Neural cell (in vitro differentiated cells): ENCODE measurements at regions not wholly inside any gene's neighbourhood (a gene's known extent, or its start where the extent isn't known, plus 50 kb on each side); places are given as distances from the start of the nearest gene placed in this dataset.

Experiments
- H2AFZ ChIP-seq: fragments of 200-600, 300-800 bp; sonication (generic), shearing (Covaris generic); 2 replicates; pipeline ENCODE4 v1.6.0; 2014; ENCODE audit warnings: low read depth, mild to moderate bottlenecking, antibody characterized with exemption, low read length, moderate library complexity
- H3F3A ChIP-seq: fragments of 200-600 bp; shearing (Covaris generic); 2 replicates; pipeline ENCODE4 v1.6.1; 2016; ENCODE audit warnings: mild to moderate bottlenecking, moderate library complexity, mixed read lengths, antibody characterized with exemption, low read length; ENCODE audit not compliant: insufficient read depth, poor library complexity, severe bottlenecking
- H3K27ac ChIP-seq: fragments of 200-600, 300-800 bp; sonication (generic), shearing (Covaris generic); 2 replicates; pipeline ENCODE4 v1.5.1; 2014; ENCODE audit warnings: mild to moderate bottlenecking, low read length, moderate library complexity
- H3K27me3 ChIP-seq: fragments of 300-800, 200-600 bp; sonication (generic), shearing (Covaris generic); 2 replicates; pipeline ENCODE4 v1.6.0; 2014; ENCODE audit warnings: mild to moderate bottlenecking, low read depth, low read length, moderate library complexity; ENCODE audit not compliant: insufficient read depth
- H3K36me3 ChIP-seq: fragments of 300-800, 200-600 bp; sonication (generic), shearing (Covaris generic); 2 replicates; pipeline ENCODE4 v1.5.1; 2014; ENCODE audit warnings: mild to moderate bottlenecking, antibody characterized with exemption, low read length, moderate library complexity; ENCODE audit not compliant: insufficient read depth
- H3K4me2 ChIP-seq: fragments of 300-800, 200-600 bp; sonication (generic), shearing (Covaris generic); 2 replicates; pipeline ENCODE4 v1.6.0; 2014; ENCODE audit warnings: mild to moderate bottlenecking, low read length
- H3K4me3 ChIP-seq: fragments of 300-800, 200-600 bp; sonication (generic), shearing (Covaris generic); 2 replicates; pipeline ENCODE4 v1.5.1; 2014; ENCODE audit warnings: mild to moderate bottlenecking, low read length, moderate library complexity
- H3K79me2 ChIP-seq: fragments of 200-600 bp; shearing (Covaris generic); replicated peaks from 2 replicates; pipeline ENCODE4 v1.6.0; 2014; ENCODE audit warnings: mild to moderate bottlenecking, low read length, moderate library complexity; ENCODE audit not compliant: insufficient read depth
- H3K9ac ChIP-seq: fragments of 300-800, 200-600 bp; sonication (generic), shearing (Covaris generic); 2 replicates; pipeline ENCODE4 v1.6.1; 2016; ENCODE audit warnings: mild to moderate bottlenecking, low read length, mixed read lengths
- H3K9me2 ChIP-seq: fragments of 200-600 bp; shearing (Covaris generic); 2 replicates; pipeline ENCODE4 v1.6.1; 2016; ENCODE audit warnings: mild to moderate bottlenecking, low read length, mixed read lengths; ENCODE audit not compliant: insufficient read depth
- H3K9me3 ChIP-seq: fragments of 200-600, 300-800 bp; sonication (generic), shearing (Covaris generic); 2 replicates; pipeline ENCODE4 v1.6.1; 2016; ENCODE audit warnings: mild to moderate bottlenecking, mixed run types, low read length, moderate library complexity, mixed read lengths
- H4K20me1 ChIP-seq: fragments of 200-600 bp; shearing (Covaris generic); 2 replicates; pipeline ENCODE4 v1.6.1; 2016; ENCODE audit warnings: mild to moderate bottlenecking, mixed run types; ENCODE audit not compliant: insufficient read depth
- CTCF ChIP-seq: fragments of 450-650 bp; IDR thresholded peaks from 2 replicates; pipeline ENCODE4 v1.5.1; 2014; ENCODE audit warnings: antibody characterized with exemption, mild to moderate bottlenecking, moderate library complexity; ENCODE audit not compliant: poor library complexity, severe bottlenecking
- EP300 ChIP-seq: fragments of 450-650 bp; conservative IDR thresholded peaks from 2 replicates; pipeline ENCODE4 v1.6.1; 2014; ENCODE audit warnings: antibody characterized with exemption, mild to moderate bottlenecking, moderate library complexity; ENCODE audit not compliant: poor library complexity, severe bottlenecking
- EZH2 ChIP-seq: fragments of 200-600, 300-800 bp; shearing (Covaris generic), sonication (generic); IDR thresholded peaks from 2 replicates; pipeline ENCODE4 v1.6.1; 2014; ENCODE audit warnings: antibody characterized with exemption, low read length, borderline replicate concordance, mild to moderate bottlenecking; ENCODE audit not compliant: insufficient read depth, poor library complexity, severe bottlenecking
- MXI1 ChIP-seq: fragments of 450-650 bp; conservative IDR thresholded peaks from 2 replicates; pipeline ENCODE4 v1.6.1; 2014; ENCODE audit warnings: antibody characterized with exemption, mild to moderate bottlenecking; ENCODE audit not compliant: poor library complexity, severe bottlenecking
- POLR2AphosphoS5 ChIP-seq: IDR thresholded peaks from 2 replicates; pipeline ENCODE4 v1.6.1; 2012
- RAD21 ChIP-seq: fragments of 450-650 bp; conservative IDR thresholded peaks from 2 replicates; pipeline ENCODE4 v1.6.1; 2014; ENCODE audit warnings: antibody characterized with exemption, mild to moderate bottlenecking, moderate library complexity
- REST ChIP-seq: IDR thresholded peaks from 2 replicates; pipeline ENCODE4 v1.6.1; 2012; ENCODE audit warnings: borderline replicate concordance
- SMC3 ChIP-seq: fragments of 450-650 bp; conservative IDR thresholded peaks from 2 replicates; pipeline ENCODE4 v1.6.1; 2014; ENCODE audit warnings: antibody characterized with exemption, mild to moderate bottlenecking, moderate library complexity; ENCODE audit not compliant: poor library complexity
- TAF1 ChIP-seq: IDR thresholded peaks from 2 replicates; pipeline ENCODE4 v1.6.1; 2012; ENCODE audit warnings: low read depth

GRCh38 chr16:51640196-51640595, 489.1 kb upstream of the SALL1 start:
- no peak overlapping the region for H3K4me2 ChIP-seq
- no peaks in the 10 kb centered on the region for H4K20me1 ChIP-seq
- no peak for TF ChIP-seq POLR2AphosphoS5
- TF ChIP-seq TAF1 = no peak
- no peak for TF ChIP-seq EZH2
- TF ChIP-seq MXI1 = no peak
- no peak for TF ChIP-seq RAD21
- TF ChIP-seq EP300 = no peak
- no peak for TF ChIP-seq CTCF
- TF ChIP-seq REST = no peak
- TF ChIP-seq SMC3 = no peak
- no peak overlapping the region for H3K4me3 ChIP-seq
- no peaks in the 10 kb centered on the region for H3K36me3 ChIP-seq
- H2AFZ ChIP-seq = no peak overlapping the region
- no peaks in the 10 kb centered on the region for H3F3A ChIP-seq
- no peaks in the 10 kb centered on the region for H3K27me3 ChIP-seq
- no peaks in the 10 kb centered on the region for H3K79me2 ChIP-seq
- H3K9me2 ChIP-seq = no peaks in the 10 kb centered on the region
- no peak overlapping the region for H3K9ac ChIP-seq
- H3K27ac ChIP-seq = no peak overlapping the region
- H3K9me3 ChIP-seq = no peaks in the 10 kb centered on the region

- Histone ChIP-seq H3K27me3 (no peaks in the 10 kb centered on the region), H3K4me3 (no peak overlapping the region), H3K4me2 (no peak overlapping the region), H4K20me1 (no peaks in the 10 kb centered on the region), H3F3A (no peaks in the 10 kb centered on the region), H3K9me2 (no peaks in the 10 kb centered on the region), H2AFZ (no peak overlapping the region), H3K27ac (no peak overlapping the region), H3K9me3 (no peaks in the 10 kb centered on the region), H3K36me3 (no peaks in the 10 kb centered on the region), H3K79me2 (no peaks in the 10 kb centered on the region), H3K9ac (no peak overlapping the region)
- TF ChIP-seq MXI1 (no peak), TAF1 (no peak), REST (no peak), EZH2 (no peak), POLR2AphosphoS5 (no peak), SMC3 (no peak), RAD21 (no peak), EP300 (no peak), CTCF (no peak)
These were observed 487.5 kb upstream of the SALL1 start for GRCh38 chr16:51638339-51639135.
